Hematopoietic multipotent progenitor cell treated with erythropoietin and hydrocortisone succinate and interleukin-3 and kit ligand, for 4 days (in vitro differentiated cells): ENCODE measurements at regions not wholly inside any gene's neighbourhood (a gene's known extent, or its start where the extent isn't known, plus 50 kb on each side); places are given as distances from the start of the nearest gene placed in this dataset.
A peak's percentile ranks its signal among the peaks of the same experiment; 100 is the strongest.

ENCODE experiments used
- DNase-seq: peaks from one replicate; pipeline ENCODE4 v3.0.0-alpha.2; 2015

- no peak for DNase-seq
Measured at GRCh38 chr6:44533421-44533820, 145.9 kb downstream of the CDC5L start.

GRCh38 chr6:44534291-44534690 is 146.8 kb downstream of the CDC5L start:
- DNase-seq: no peak

- no peak for DNase-seq
Measured at GRCh38 chr6:44535446-44535845, 147.9 kb downstream of the CDC5L start.

GRCh38 chr6:44535967-44536366 is 148.5 kb downstream of the CDC5L start:
- DNase-seq: no peak

GRCh38 chr6:44537306-44538049 is 150.0 kb downstream of the CDC5L start:
- no peak for DNase-seq

GRCh38 chr6:44538131-44538806 is 150.8 kb downstream of the CDC5L start:
- no peak for DNase-seq

- DNase-seq: no peak
Measured at GRCh38 chr6:44538807-44539201, 151.3 kb downstream of the CDC5L start.

- no peak for DNase-seq
Measured at GRCh38 chr6:44539701-44540355, 152.3 kb downstream of the CDC5L start.

- no peak for DNase-seq
Measured at GRCh38 chr6:44540881-44541280, 153.4 kb downstream of the CDC5L start.

- no peak for DNase-seq
Measured at GRCh38 chr6:44542401-44543116, 155.1 kb downstream of the CDC5L start.

GRCh38 chr6:44543664-44544063 is 156.2 kb downstream of the CDC5L start:
- DNase-seq: no peak

GRCh38 chr6:44545224-44545623 is 157.7 kb downstream of the CDC5L start:
- no peak for DNase-seq

GRCh38 chr6:44548319-44548718 is 160.8 kb downstream of the CDC5L start:
- DNase-seq: no peak

GRCh38 chr6:44549516-44549915 is 162.0 kb downstream of the CDC5L start:
- no peak for DNase-seq

GRCh38 chr6:44554194-44554593 is 166.7 kb downstream of the CDC5L start:
- DNase-seq: no peak

GRCh38 chr6:44554861-44555260 is 167.4 kb downstream of the CDC5L start:
- no peak for DNase-seq

- DNase-seq: peak; percentile 64
Measured at GRCh38 chr6:44556046-44556445, 168.5 kb downstream of the CDC5L start.

GRCh38 chr6:44558024-44558831 is 170.7 kb downstream of the CDC5L start:
- peak; percentile 49 for DNase-seq

- DNase-seq: no peak
Measured at GRCh38 chr6:44558832-44559251, 171.3 kb downstream of the CDC5L start.

GRCh38 chr6:44559486-44560270 is 172.2 kb downstream of the CDC5L start:
- DNase-seq: no peak

GRCh38 chr6:44560458-44561059 is 173.1 kb downstream of the CDC5L start:
- no peak for DNase-seq
